HG03565 (cell line): ENCODE measurements at regions not wholly inside any gene's neighbourhood (a gene's known extent, or its start where the extent isn't known, plus 50 kb on each side); places are given as distances from the start of the nearest gene placed in this dataset.

Experiments
- ATAC-seq: cut with Tn5 transposase; IDR thresholded peaks from one replicate; pipeline ENCODE4 v1.9.1; 2021; ENCODE audit warnings: mild to moderate bottlenecking, moderate library complexity; ENCODE audit not compliant: unreplicated experiment

GRCh38 chr16:73713251-73713650, 583.4 kb upstream of the PSMD7 start:
- ATAC-seq: no peak

- no peak for ATAC-seq
Measured at GRCh38 chr16:73711406-73712080, 585.1 kb upstream of the PSMD7 start.

GRCh38 chr16:73710526-73710925, 586.1 kb upstream of the PSMD7 start:
- ATAC-seq: no peak

- no peak for ATAC-seq
Measured at GRCh38 chr16:73707863-73708262, 588.8 kb upstream of the PSMD7 start.

GRCh38 chr16:73703891-73704290, 592.7 kb upstream of the PSMD7 start:
- no peak for ATAC-seq

GRCh38 chr16:73697336-73697735, 599.3 kb upstream of the PSMD7 start:
- ATAC-seq: no peak

- ATAC-seq: no peak
Measured at GRCh38 chr16:73692861-73693260, 603.8 kb upstream of the PSMD7 start.

GRCh38 chr16:73683804-73684203, 612.8 kb upstream of the PSMD7 start:
- no peak for ATAC-seq

GRCh38 chr16:73672135-73672534, 624.2 kb upstream of the ZFHX3 start:
- no peak for ATAC-seq

- no peak for ATAC-seq
Measured at GRCh38 chr16:73670836-73671820, 623.2 kb upstream of the ZFHX3 start.

- no peak for ATAC-seq
Measured at GRCh38 chr16:73669535-73670274, 621.8 kb upstream of the ZFHX3 start.

GRCh38 chr16:73663720-73664119, 615.8 kb upstream of the ZFHX3 start:
- no peak for ATAC-seq

GRCh38 chr16:73636196-73636595, 588.3 kb upstream of the ZFHX3 start:
- ATAC-seq: no peak

- no peak for ATAC-seq
Measured at GRCh38 chr16:73629011-73629410, 581.1 kb upstream of the ZFHX3 start.

GRCh38 chr16:73617738-73618137, 569.8 kb upstream of the ZFHX3 start:
- no peak for ATAC-seq

GRCh38 chr16:73616770-73617169, 568.8 kb upstream of the ZFHX3 start:
- no peak for ATAC-seq

- no peak for ATAC-seq
Measured at GRCh38 chr16:73616166-73616753, 568.3 kb upstream of the ZFHX3 start.

- no peak for ATAC-seq
Measured at GRCh38 chr16:73615071-73615940, 567.4 kb upstream of the ZFHX3 start.

- ATAC-seq: no peak
Measured at GRCh38 chr16:73614131-73614530, 566.2 kb upstream of the ZFHX3 start.

GRCh38 chr16:73610605-73611156, 562.8 kb upstream of the ZFHX3 start:
- ATAC-seq: no peak
